Esophagus muscularis mucosa (tissue), 3 donors: ENCODE measurements at regions not wholly inside any gene's neighbourhood (a gene's known extent, or its start where the extent isn't known, plus 50 kb on each side); places are given as distances from the start of the nearest gene placed in this dataset.
"Not testable (repeated sequence)": the region's sequence is repeated elsewhere in the genome, so short reads cannot be mapped to it uniquely, and the experiment has no call there.

Experiments
- EP300 ChIP-seq: sonication (generic); formaldehyde crosslinking; IDR thresholded peaks from one replicate; pipeline ENCODE4 v1.6.1; 2017; ENCODE audit warnings: antibody characterized with exemption
- TF ChIP-seq, protein P1 (sequence below), 3 experiments: fragments of 200-600 bp in 2 of 3; fragments of 450-650 bp in 1 of 3; sonication (generic) in 2 of 3; IDR thresholded peaks; one replicate each; pipeline ENCODE4 v1.5.1; 2017 to 2019; ENCODE audit warnings: antibody characterized with exemption in 3 of 3, mild to moderate bottlenecking in 2 of 3, moderate library complexity in 1 of 3

DNA sequence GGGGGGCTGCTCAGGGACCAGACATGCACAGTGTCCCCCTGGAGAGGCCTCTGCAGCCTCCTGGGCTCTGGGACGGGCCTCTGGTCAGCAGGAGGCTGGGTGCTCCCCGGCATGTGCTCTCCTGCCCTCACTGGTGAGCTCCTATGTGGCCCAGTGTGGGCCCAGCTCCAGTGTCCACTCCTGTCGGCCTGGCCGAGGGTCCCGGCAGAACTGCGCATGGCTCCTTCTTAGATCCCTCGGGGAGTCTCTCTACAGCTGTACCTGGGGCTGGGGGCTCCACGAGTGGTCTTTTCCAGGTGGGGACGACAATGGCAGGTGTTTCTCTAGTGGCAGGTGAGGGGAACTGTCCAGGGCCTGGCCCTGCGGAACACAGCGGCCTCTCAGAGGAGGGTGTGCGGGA lies 367.3 kb downstream of the TMEM121 start:
- TF ChIP-seq, protein P1, sequence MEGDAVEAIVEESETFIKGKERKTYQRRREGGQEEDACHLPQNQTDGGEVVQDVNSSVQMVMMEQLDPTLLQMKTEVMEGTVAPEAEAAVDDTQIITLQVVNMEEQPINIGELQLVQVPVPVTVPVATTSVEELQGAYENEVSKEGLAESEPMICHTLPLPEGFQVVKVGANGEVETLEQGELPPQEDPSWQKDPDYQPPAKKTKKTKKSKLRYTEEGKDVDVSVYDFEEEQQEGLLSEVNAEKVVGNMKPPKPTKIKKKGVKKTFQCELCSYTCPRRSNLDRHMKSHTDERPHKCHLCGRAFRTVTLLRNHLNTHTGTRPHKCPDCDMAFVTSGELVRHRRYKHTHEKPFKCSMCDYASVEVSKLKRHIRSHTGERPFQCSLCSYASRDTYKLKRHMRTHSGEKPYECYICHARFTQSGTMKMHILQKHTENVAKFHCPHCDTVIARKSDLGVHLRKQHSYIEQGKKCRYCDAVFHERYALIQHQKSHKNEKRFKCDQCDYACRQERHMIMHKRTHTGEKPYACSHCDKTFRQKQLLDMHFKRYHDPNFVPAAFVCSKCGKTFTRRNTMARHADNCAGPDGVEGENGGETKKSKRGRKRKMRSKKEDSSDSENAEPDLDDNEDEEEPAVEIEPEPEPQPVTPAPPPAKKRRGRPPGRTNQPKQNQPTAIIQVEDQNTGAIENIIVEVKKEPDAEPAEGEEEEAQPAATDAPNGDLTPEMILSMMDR (IDR thresholded peaks at IDR 0.05) = not testable (repeated sequence)
- TF ChIP-seq EP300 = not testable (repeated sequence)
